GM19438 (cell line): ENCODE measurements at regions not wholly inside any gene's neighbourhood (a gene's known extent, or its start where the extent isn't known, plus 50 kb on each side); places are given as distances from the start of the nearest gene placed in this dataset.
"Not testable (repeated sequence)": the region's sequence is repeated elsewhere in the genome, so short reads cannot be mapped to it uniquely, and the experiment has no call there.

Experiments
- ATAC-seq: cut with Tn5 transposase; IDR thresholded peaks from one replicate; pipeline ENCODE4 v1.9.1; 2021; ENCODE audit warnings: low read depth; ENCODE audit not compliant: unreplicated experiment

DNA sequence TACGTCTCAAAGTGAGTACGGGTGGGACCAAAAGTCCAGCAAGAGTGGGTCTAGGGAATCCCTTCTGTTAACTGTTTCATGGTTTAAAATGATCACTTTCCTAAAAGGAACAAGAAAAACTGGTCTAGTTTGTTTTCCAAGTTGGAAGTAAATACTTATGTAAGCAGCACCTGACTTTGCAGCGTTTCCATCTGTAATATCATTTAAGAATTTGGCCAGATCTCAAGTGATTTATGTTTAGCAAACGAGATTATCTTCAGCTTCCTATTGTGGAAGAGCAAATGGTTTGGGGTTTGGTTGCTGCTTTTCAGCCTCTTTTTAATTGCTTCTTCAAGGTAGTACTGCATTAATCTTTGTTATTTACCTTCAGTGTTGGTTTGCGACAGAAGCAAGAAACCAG is 50.4 kb downstream of the FHIP1A start:
- no peak for ATAC-seq

DNA sequence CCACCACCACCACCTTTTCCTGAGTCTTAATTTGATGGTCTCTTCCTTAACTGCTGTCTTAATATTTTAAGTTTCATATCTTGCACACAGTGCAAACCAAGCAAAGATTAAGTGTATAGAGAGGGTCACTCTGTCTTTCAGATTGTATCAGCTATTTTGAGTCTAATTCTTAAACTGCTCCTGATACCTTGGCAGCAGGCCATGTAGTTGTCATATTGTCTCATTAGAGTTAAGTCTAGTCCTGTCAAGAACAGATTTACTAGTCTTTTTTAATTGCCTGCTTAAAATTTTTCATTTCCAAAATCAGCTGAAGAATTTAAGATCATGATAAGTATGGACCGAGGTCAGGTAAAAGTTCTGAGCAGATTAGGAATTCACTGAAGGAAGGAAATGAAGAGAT is 51.5 kb downstream of the FHIP1A start:
- ATAC-seq, result no peak

DNA sequence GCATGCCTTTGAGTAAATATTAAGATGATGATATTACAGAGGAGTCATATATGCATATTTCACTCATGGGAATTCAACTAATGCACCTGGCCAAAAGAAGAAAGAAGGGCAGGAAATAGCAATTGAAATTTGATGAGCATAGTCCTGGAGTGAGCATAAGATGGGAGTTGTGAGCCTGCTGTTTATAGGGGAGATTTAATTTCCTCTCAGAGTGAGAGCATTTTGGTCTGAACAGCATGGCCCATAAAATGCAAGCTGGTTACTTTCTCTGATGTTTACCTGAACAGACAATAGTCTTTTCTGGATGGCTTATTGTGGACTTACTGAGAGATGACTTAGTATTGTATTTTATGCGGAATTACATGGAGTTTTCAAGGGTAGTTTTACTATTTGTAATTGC is 53.6 kb downstream of the FHIP1A start:
- ATAC-seq, result no peak

DNA sequence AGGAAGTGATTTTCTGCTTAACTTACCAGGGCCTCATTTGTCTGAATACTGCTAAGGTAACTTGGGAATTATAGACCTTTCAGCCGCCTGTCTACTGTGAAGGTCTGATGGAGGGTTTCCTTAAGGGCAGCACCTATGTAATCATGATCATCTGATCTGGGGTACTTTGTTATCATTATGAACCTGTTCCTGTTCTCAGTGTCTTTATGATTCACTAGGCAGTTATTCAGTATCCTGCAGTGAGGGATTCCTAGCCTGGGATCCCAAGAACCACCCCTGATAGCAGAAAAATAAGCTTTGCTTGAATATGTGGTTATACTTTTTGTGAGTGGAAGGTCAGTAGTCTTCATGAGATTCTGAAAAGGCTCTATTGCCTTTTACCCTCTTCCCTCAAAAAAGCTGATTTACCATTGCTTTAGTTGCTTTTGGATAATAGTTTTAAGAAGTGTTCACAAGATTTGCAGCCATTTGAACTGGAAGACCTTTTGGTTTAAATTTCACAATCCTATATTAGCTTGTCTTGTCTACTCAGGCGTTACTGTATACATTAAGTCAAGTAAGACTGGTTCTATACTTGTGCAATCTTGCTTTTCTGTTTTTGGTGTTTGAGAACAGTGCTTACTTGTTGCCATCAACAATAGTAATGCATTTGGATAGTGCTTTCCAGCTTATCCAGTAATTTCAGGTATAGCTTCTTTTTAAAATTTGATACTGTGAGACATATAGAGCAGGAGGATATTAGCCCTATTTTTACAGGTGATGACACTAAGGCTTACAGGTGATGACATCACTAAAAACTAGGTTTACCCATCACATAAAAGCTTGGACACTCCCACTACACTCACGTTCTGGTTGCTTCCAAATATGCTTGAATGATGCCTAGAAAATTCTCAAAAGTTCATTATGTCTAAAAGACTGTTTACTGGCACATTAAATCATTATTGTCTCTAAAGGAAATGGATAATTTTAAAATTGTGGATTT is 60.0 kb downstream of the FHIP1A start:
- no peak for ATAC-seq

DNA sequence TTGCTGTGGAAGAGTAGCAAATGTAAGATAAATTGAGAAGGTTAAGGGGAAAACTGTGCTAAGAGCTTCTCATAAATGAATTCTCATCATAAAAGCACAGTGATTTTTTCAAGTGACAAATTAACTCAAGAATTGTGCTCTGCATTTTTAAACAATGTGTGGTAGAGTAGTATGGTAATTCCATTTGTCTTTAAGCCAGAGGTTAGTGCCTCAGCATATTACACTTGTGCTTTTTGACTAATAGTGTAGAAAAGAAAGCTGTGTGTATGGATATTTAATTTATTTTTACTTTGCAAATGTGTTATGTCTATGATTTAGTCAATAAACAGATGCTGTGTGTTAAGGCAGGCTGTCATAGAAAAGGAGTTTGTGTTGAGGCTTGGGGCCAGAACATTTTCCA is 61.0 kb downstream of the FHIP1A start:
- ATAC-seq, result no peak

DNA sequence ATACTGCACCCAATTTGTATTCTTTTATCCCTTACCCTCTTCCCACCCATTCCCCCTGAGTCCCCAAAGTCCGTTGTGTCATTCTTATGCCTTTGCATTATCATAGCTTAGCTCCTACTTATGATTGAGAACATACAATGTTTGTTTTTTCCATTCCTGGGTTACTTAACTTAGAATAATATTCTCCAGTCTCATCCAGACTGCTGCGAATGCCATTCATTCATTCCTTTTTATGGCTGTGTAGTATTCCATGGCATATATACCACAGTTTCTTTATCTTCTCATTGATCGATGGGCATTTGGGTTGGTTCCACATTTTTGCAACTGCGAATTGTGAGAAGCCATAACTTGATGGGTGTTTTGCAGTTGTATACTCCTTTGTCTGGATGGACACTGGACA is 62.8 kb downstream of the FHIP1A start:
- no peak for ATAC-seq

DNA sequence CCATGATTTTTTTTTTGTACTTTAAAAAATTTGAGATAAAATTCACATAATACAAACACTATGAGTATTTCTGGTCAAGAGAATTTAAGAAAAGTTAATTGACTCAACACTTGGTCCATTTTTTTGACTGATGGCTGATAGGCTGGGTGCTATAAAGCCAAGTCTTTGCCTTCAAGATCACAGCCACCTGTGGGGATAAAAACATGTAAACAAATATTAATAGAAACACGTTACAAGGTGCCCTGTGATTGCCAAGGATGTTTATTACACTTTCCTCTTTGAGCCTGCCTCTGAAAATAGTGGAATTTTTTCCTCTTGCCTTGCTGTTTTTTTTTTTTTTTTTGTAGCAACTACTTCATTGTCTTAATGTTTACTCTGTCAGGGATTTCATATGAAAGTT is 63.3 kb downstream of the FHIP1A start:
- ATAC-seq, result no peak

DNA sequence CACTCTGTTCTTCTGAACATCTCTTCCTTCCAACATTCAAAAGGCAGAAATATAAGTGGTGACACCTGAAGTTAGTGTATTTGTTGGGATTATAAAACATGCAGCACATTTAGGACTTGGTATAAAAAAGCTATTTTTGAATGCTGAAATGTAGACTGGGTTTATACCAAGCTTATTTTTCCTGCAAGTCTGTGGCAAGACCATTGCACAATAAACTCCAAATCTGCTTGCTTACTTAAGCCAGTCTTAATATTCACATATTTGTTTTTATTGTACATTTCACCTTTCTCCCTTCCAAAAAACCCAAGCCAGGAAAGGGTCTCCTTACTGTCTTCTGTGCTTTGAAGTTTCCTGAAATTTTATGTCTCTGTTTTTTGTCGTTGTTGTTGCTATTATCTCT is 63.7 kb downstream of the FHIP1A start:
- ATAC-seq, result no peak

DNA sequence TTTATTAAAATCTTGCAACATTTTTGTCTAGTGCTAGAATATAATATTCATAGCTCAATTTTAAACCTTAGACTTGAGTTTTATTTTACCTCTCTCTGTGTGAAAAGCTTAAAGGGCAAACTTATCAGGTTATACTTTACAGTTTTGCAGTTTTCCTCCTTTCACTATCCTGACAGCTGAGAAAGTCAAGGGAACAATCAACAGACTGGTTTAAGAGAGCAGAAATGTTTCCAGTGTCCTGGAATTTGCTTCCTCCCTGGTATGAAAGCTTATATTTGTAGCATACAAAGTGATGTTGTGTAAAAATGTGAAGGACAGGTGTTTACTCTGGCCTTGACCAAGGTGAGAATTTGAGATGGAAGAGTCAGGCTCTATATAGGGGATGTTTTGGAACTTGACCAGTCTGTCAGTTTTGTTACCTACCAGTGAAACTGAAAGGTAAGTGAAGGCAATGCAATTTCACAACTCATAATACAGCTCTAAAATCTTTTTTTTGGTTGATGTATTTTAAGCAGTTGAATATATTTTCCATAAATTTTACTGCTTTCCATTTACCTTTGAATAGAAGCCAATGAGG is 64.6 kb downstream of the FHIP1A start:
- no peak for ATAC-seq

DNA sequence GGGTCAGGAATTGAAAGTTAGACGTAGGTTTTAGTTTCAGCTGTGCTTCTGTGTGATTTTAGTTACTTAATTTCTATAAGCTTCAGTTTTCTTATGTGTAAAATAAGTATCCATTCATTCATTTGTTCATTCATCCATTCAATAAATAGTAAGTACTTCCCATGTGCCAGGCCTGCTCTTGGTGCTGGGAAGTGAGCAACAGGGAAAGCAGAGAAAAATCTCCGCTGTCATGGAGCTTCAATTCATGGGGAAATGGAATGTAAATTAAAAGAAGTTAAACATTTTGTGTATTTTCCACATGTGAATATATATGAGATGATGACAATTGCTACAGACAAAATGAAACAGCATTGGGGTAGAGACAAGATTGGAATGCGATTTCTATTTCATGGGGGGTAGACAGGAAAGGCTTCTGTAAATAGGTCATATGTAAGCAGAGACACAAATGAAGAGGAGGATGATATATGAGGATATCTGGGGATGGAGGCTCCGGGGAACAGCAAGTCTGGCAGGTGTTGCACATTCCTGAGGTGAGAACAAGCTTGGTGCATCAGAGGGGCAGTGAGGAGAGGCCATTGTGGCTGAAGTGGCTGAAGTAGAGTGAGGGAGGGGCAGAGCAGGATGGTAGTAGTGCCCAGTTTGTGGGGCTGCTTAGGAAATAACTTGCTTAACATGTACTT is 66.2 kb downstream of the FHIP1A start:
- ATAC-seq, result no peak

DNA sequence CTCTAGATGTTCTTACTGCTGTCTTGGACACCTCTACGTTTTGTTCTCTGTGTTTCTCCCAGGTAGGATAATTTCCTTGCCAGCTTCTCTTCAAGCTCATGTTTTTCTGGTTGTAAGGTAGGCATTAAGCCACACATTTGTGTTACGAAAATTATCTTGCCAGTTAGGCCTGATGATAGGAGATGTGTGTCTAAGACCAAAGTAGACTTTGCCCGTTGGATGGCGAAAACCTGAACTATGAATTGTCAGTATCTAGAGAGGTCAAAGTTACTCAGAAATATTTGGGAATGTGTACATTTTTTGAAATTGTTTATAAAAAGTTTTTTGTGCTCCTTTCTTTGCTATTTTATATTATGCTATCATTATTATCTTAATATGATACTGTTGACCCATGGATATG is 72.8 kb downstream of the FHIP1A start:
- no peak for ATAC-seq

DNA sequence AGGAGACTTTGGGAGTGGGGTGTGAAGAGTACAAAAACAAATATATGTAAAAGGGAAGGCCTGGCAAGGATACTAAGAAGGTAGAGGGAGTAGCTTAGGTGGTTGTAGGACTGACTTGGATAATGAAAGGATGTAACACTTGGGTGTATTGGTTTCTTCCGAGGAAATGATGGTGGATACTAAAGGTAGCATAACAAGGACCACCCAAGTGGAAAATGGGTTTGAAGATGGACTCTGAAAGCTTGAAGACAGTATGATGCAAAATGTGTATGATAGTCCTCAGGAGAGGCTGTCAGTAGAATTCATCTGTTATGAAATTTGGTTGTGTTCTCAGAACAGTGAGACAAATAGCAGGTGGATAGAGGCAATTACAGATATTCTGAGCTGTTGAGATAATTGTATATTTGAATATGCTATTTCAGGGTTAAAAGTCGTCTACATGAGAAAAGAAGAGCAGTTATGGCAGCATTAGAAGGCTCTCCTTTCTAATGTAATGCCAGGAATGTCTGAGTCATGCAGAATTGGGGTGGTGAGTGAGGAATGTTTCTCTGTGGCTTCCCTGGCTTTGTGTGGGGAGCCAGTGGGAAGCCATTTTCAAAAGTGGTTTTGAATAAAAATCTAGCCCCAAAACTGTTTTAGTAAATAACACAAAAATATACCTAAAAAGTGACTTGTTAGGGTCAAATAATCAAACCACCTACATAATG is 75.6 kb downstream of the FHIP1A start:
- ATAC-seq, result no peak

DNA sequence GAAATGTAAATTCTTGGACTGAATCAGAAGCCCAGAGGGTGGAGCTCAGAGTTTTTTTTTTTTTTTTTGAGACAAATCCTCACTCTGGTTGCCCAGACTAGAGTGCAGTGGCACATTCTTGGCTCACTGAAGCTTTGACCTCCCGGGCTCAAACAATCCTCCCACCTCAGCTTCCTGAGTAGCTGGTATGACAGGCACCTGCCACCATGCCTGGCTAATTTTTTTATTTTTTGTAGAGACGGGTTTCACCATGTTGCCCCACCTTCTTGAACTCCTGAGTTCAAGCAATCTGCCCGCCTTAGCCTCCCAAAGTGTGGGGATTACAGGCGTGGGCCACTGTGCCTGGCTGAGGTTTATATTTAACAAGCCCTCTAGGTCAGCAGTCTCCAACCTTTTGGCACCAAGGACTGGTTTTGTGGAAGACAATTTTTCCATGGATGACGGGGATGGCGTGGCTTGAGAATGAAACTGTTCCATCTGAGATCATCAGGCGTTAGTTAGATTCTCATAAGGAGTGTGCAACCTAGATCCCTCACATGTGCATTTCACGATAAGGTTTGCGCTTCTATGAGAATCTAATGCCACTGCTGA is 76.7 kb downstream of the FHIP1A start:
- no peak for ATAC-seq

DNA sequence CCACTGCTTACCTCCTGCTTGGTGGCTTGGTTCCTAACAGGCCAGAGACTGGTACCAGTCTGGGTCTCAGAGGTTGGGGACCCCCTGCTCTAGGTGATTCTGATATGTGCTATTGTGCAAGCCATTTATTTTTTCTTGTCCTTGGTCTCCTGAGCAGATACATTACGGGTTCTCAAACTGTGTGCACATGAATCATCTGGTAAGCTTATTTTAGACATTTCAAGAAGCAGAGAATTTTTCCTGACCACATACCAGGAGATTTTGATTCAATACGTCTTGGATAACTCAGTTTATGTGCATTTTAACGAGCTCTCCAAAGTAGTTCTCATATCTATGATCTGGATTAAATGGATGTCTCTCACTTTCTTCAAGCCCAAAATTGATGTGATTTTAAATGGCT is 77.2 kb downstream of the FHIP1A start:
- ATAC-seq, result no peak

DNA sequence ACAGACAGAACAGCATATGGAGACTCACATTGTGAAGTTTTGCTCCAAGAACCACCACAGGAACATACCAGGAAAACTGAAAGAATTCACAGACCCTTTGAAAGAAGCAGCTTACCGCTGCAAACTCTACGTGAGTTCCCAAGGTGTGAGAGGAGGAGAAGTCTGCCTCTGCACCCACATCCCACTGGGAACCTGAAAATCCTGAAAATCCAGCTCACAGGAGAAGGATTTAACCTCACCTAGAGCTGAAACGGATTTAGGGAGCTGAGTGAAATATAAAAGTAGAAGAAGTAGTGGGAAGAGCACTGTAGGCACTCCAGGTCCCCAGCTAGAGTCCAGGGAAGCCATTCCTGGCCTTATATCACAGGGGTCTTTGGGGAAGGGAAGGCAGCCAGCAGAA is 80.0 kb downstream of the FHIP1A start:
- no peak for ATAC-seq

DNA sequence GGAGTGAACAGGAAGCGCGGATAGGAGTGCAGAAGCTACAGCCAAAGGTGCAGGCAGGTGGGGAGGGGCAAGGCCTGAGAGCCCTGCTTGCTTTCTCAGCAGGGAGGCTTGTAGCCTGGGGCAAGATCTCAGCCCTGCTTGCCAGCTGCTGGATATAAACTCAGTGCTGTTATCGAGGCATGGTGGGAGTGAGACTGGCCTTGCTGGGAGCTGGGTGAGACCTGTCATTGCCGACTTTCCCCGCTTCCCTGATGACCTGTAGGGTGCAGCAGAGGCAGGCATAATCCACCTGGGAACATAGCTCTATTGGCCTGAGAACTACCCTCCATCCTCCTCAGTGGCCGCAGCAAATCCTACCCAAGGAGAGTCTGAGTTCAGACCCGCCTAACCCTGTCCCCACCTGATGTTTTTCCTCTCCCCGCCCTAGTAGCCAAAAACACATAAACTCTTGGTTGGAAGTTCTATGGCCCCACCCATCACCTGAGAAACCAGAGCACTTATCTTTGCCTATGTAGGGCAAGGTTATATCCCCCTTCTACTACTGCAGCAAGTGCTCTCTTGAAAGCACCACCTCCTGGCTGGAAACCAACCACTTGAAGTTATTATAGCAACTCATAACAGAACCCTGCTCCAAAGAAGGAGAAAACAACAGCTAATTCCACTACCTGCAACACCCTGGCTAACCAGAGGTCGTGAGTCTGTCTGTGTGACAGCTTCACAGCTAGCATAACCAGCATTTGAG is 80.7 kb downstream of the FHIP1A start:
- no peak for ATAC-seq

DNA sequence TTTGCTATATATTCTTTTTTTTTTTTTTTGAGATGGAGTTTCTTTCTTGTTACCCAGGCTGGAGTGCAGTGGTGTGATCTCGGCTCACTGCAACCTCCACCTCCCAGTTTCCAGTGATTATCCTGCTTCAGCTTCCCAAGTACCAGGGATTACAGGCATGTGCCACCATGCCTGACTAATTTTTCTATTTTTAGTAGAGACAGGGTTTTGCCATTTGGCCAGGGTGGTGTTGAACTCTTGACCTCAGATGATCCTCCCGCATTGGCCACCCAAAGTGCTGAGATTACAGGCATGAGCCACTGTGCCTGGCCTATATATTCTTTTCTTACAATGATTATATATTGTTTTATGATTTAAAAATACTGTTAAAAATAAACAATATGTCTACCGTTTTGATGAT is 86.6 kb downstream of the FHIP1A start:
- ATAC-seq, result not testable (repeated sequence)

DNA sequence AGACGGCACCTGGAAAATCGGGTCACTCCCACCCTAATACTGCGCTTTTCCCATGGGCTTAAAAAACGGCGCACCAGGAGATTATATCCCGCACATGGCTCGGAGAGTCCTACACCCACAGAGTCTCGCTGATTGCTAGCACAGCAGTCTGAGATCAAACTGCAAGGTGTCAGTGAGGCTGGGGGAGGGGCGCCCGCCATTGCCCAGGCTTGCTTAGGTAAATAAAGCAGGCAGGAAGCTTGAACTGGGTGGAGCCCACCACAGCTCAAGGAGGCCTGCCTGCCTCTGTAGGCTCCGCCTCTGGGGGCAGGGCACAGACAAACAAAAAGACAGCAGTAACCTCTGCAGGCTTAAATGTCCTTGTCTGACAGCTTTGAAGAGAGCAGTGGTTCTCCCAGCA is 102.6 kb downstream of the FHIP1A start:
- not testable (repeated sequence) for ATAC-seq

DNA sequence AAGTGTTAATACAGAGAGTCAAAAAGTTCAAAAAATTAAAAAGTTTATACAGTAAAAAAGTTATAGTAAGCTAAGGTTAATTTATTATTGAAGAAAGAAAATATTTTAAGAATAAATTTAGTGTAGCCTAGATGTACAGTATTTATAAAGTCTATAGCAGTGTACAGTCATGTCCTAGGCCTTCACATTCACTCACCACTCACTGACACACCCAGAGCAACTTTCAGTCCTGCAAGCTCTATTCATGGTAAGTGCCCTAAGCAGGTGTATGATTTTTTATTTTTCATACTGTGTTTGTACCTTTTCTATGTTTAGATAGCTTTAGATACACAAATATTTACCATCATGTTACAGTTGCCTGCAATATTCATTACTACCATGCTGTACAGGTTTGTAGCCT is 108.9 kb downstream of the FHIP1A start:
- no peak for ATAC-seq

DNA sequence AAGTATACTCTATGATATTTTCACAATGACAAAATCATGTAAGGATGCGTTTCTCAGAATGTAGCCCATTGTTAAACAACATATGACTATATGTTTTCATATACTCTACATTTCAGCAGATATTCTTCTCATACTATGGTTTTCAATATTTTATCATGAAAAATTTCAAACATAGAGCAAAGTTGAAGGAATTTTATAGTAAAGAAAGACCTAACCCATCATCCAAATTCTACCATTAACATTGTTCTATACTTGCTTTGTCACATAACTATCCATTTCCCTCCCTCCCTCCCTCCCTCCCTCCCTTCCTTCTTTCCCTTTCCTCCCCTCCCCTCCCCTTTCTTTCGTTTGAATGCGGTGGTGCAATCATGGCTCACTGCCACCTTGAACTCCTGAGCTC is 109.4 kb downstream of the FHIP1A start:
- ATAC-seq, result no peak
